ENCODE measurements at regions not wholly inside any gene's neighbourhood (a gene's known extent, or its start where the extent isn't known, plus 50 kb on each side); places are given as distances from the start of the nearest gene placed in this dataset.
"Not testable (repeated sequence)": the region's sequence is repeated elsewhere in the genome, so short reads cannot be mapped to it uniquely, and the experiment has no call there.

DNA sequence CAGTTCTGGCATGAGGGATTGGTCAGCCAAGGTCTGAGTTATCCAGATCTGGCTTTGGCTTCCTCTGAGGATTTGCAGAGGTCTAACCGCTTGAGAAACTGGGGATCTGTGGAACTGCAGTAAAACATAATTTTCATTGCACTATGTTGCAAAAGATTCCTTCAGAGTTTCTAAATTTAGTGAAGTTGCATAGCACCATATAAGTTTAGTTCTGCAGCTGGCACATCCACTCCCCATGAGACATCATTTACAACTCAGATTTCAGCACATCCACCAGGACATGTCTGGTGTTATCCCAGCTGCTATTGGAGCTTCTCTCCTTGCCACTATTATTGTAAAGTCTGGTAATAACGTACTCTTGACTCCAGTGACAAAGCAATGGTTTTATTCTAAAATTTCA, 181.5 kb downstream of the CWF19L2 start:
- Mint-ChIP-seq H3K4me3 (no peak overlapping the region), H3K9me3 (peaks cover 17 to 37% of the 10 kb centered on the region in 2 donors), H3K27me3 (no peaks in the 10 kb centered on the region), H3K4me1 (no peaks in the 10 kb centered on the region), H3K27ac (no peak overlapping the region)
- DNase-seq (no peak), ATAC-seq (no peak)

DNA sequence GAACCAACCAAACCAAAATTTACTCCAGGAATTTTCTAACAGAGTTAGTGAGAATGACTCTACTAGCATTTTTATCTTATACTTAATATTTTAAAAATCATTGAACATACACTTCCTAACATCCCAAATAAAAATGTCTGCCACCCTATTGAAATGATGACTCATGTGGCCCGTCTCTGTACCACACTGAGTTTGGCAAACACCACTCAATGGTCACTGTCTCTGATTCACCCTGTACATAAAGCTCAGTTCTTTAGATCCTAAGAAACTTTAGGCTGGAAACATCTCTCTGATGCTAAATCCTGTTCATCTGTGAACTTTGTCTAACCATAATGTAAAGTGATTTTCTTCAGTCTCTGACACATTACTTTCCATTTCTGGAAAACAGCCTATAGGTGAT, 182.0 kb downstream of the CWF19L2 start:
- H3K27ac Mint-ChIP-seq = no peak overlapping the region
- no peak overlapping the region for H3K4me3 Mint-ChIP-seq
- H3K9me3 Mint-ChIP-seq = peaks cover 17 to 37% of the 10 kb centered on the region in 2 donors
- no peak for DNase-seq
- ATAC-seq = no peak
- H3K27me3 Mint-ChIP-seq = no peaks in the 10 kb centered on the region
- H3K4me1 Mint-ChIP-seq = no peaks in the 10 kb centered on the region

DNA sequence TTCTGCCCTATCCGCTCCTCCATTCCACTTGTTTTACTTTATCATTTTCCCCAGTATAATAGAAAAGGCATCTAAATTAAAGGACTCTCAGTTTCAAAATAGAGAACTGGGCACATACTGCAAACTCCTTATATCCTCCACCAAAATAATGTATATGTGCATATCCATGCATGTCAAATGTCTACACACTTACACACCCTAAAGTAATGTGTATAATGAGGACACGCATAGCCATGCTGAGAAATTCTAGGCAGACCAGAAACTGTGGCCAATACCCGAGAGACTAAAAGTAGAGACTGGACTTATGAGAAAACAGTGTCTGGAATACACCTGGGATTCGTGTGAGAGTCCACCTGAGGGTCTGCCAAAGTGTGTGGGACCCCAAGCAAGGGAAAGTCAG, 183.5 kb downstream of the CWF19L2 start:
- Mint-ChIP-seq H3K4me3 (no peak overlapping the region), H3K27ac (no peak overlapping the region), H3K27me3 (no peaks in the 10 kb centered on the region), H3K9me3 (peaks cover 17 to 28% of the 10 kb centered on the region in 2 donors), H3K4me1 (no peaks in the 10 kb centered on the region)
- ATAC-seq (no peak), DNase-seq (no peak)

DNA sequence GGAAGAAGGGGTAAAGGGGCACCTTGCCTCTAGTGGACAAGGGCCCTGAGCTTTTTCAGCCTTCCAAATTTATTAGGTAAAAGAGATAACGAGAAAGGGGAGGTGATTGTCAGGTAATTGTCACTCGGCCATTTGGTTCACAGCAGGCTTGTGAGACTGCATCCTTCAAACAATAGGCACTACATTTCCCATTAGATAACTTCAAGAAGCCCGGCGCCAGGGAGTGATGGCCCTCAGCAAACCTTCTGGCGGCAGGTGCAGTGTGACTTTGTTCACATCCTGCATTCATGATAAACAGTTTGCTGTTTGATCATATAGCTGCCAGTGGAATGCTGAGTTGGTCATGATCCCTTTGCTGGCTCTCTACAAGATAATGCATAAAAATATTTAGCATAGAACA, 185.1 kb downstream of the CWF19L2 start:
- Mint-ChIP-seq H3K9me3 (peaks cover 9 to 15% of the 10 kb centered on the region in 2 donors), H3K4me3 (no peak overlapping the region), H3K27me3 (no peaks in the 10 kb centered on the region), H3K4me1 (no peaks in the 10 kb centered on the region), H3K27ac (no peak overlapping the region)
- ATAC-seq (no peak), DNase-seq (no peak)

DNA sequence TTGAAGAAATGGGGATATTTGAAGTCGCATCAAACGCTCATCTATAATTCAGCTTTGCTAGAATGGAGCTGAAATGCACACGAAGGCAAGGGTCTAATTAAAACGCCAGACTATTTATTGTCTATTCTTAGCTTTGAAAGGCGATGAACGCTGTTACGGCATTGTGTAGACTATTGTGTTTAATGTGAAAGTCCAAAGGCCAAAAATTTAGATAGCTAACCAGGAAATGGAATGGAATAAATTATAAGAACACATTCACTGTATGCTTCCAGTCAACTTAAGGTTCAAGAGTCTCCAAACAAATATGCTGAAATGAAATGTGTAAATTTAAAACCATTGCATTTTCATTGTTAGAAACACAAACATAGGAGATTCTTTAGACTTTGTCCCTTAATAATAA, 186.2 kb downstream of the CWF19L2 start:
- DNase-seq = no peak
- Mint-ChIP-seq H3K9me3 (peaks cover 5 to 8% of the 10 kb centered on the region in 2 donors), H3K4me3 (no peak overlapping the region), H3K4me1 (no peaks in the 10 kb centered on the region), H3K27me3 (no peaks in the 10 kb centered on the region), H3K27ac (no peak overlapping the region)
- no peak for ATAC-seq

DNA sequence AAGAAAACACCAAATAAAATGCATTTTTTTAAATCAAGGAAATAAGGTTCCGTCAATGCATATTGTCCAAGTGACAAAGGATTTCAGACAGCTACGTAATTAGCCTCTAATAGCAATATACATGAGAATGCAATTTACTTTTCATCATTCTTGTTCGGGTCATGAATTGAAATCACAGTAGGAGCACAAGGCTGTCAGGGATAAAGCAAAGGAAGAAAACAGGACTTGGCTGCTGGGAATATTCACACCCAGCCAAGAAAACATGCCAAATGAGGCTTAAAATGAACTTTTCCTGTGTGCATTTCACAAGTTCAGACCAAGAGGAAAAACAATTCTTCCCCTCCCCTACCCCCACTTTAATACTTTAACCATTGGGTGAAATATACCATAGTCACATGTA, 188.6 kb downstream of the CWF19L2 start:
- no peak overlapping the region for H3K27ac Mint-ChIP-seq
- DNase-seq = no peak
- no peak overlapping the region for H3K4me3 Mint-ChIP-seq
- H3K4me1 Mint-ChIP-seq = no peaks in the 10 kb centered on the region
- peaks cover 5 to 7% of the 10 kb centered on the region in 2 donors for H3K9me3 Mint-ChIP-seq
- H3K27me3 Mint-ChIP-seq = no peaks in the 10 kb centered on the region
- ATAC-seq = no peak

DNA sequence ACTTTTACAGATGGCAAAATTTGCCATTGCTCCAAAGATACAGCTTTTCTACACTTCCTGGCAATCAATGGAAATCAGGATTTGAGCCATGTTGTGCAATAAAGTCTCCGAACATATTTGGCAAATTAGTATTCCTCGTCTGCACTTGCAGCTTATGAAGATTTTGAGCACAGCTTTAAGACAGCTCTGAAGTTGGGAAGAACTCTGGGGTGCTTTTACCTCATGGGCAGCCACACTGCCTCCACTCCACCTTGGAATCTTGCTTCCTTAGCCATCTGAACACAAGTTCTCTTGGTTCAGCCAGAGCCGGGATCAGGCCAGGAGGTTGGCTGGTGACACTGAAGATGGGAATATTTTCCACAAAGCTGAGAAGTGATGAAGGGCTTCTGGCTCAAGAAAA, 191.2 kb downstream of the CWF19L2 start:
- no peaks in the 10 kb centered on the region for H3K9me3 Mint-ChIP-seq
- DNase-seq = no peak
- H3K4me1 Mint-ChIP-seq = no peaks in the 10 kb centered on the region
- H3K4me3 Mint-ChIP-seq = no peak overlapping the region
- H3K27me3 Mint-ChIP-seq = no peaks in the 10 kb centered on the region
- no peak overlapping the region for H3K27ac Mint-ChIP-seq
- ATAC-seq = no peak

DNA sequence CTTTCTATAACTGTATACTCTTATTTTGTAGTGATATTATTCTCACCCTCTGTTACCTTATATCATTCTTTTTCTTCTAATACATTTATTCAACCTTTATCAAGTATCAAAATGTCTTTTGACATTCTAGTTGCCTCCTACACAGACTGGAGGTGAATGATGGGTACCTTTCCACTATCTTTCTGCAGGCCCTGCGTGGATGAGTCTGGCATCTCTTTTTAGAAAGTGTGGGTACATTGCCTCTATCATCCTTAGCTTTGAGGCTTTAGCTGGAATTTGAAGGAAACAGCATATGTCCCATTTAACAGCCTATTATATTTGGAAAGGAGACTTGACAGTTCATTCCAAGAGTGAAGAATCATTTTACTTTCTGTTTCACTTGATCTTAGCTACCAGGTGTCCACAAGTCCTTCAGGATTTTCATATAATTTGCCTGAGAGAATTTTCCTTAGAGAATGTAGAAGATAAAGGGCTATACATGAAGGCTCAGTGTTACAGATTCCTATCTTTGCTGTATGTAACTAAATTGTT, 192.0 kb downstream of the CWF19L2 start:
- H3K27ac Mint-ChIP-seq = no peak overlapping the region
- no peaks in the 10 kb centered on the region for H3K9me3 Mint-ChIP-seq
- ATAC-seq (no peak), DNase-seq (no peak)
- no peak overlapping the region for H3K4me3 Mint-ChIP-seq
- H3K27me3 Mint-ChIP-seq = peaks cover 2% of the 10 kb centered on the region
- H3K4me1 Mint-ChIP-seq = no peaks in the 10 kb centered on the region

DNA sequence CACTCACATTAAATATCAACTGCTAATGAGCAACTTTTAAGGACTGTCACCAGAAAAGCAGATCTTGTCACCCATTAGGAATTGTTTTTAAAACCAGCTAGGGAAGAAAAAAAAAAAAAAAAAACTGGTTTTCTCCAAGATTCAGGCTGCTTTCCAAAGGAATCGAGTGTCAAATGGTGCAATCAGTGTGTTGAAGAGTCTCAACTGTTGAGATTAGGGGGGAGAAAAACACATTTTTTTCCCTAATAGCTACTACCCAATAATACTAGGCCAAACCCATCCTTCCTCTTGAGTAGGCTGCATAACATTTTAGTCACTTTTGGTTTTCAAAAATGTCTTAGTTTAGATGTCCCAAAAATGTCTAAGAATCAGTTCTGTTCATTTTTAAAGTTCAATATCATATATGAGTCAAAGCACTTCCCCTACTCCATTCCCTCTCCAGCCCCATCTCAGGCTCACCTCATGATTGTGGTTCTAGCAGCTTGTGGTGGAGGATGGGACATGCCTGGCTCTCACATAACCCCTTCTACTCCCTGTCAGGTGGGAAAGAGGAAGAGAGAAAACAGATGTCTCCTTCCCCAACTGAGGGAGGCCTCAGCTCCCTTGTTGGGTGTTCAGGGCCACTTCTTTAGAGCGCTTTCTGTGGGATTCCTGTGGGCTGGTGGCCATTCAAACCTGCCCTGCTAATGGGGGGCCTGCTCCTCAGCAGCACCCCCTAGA, 193.6 kb downstream of the CWF19L2 start:
- H3K4me3 Mint-ChIP-seq = no peak overlapping the region
- no peak overlapping the region for H3K27ac Mint-ChIP-seq
- H3K9me3 Mint-ChIP-seq = no peaks in the 10 kb centered on the region
- DNase-seq (no peak), ATAC-seq (no peak)
- H3K27me3 Mint-ChIP-seq = peaks cover 11% of the 10 kb centered on the region
- H3K4me1 Mint-ChIP-seq = no peaks in the 10 kb centered on the region

DNA sequence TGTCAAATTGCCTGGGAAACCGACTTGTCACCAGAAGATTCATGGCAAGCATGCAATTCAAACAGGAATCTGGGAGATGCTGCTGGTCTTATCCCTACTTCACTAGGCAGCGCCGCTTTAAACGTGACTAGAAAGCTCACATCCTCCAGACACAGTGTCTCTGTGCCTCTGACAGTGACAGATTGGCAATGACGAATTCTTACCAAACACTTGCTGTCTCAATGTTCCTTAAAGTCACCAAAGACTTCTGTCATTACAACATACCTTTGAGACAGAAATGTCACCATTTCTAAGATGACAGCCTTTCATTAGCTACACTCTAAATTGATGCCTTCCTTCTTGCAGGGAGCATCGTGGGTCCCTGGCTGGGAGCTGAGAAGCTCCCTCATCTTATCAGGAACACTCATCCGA, 197.8 kb downstream of the CWF19L2 start:
- no peak for ATAC-seq
- peaks cover 24% of the 10 kb centered on the region for H3K27me3 Mint-ChIP-seq
- no peak overlapping the region for H3K4me3 Mint-ChIP-seq

DNA sequence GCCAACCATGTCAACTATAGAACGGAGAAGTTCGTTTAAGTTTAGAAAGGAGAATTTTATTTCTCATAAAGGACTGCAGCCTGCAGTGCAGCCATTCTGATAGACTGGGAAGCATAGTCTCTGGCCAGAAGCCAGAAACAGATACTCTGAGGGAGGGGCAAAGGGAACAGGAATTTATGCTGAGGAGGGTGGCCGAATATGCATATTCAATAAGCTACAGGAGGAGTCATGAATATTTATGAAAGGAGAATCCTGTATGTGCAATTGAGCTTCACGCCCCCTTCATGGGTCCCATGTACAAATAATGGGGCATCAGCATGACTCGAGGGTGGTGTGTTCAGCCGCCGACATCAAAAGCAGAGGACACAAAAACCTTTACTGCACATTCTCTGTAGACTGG, 199.9 kb downstream of the CWF19L2 start:
- Mint-ChIP-seq H3K9me3 (no peaks in the 10 kb centered on the region), H3K27me3 (peaks cover 34% of the 10 kb centered on the region), H3K4me1 (no peaks in the 10 kb centered on the region), H3K4me3 (no peak overlapping the region), H3K27ac (no peak overlapping the region)
- DNase-seq (no peak), ATAC-seq (no peak)

More for the DNA sequence above, 197.8 kb downstream of the CWF19L2 start:
- Mint-ChIP-seq H3K4me1 (no peaks in the 10 kb centered on the region), H3K9me3 (no peaks in the 10 kb centered on the region), H3K27ac (no peak overlapping the region)
- no peak for DNase-seq

DNA sequence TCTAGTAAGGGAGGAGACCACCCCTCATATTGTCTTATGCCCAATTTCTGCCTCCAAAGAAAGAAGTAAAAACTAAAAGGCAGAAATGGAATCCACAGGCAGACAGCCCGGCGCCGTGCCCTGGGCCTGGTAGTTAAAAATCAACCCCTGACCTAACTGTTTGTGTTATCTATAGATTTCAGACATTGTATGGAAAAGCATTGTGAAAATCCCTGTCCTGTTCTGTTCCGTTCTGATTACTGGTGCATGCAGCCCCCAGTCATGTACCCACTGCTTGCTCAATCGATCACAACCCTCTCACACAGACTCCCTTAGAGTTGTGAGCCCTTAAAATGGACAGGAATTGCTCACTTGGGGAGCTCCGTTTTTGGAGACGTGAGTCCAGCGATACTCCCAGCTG, 204.0 kb downstream of the CWF19L2 start:
- not testable (repeated sequence) for H3K27ac Mint-ChIP-seq, ATAC-seq, H3K4me1 Mint-ChIP-seq, H3K4me3 Mint-ChIP-seq, DNase-seq, H3K9me3 Mint-ChIP-seq
- peaks cover 24% of the 10 kb centered on the region for H3K27me3 Mint-ChIP-seq

DNA sequence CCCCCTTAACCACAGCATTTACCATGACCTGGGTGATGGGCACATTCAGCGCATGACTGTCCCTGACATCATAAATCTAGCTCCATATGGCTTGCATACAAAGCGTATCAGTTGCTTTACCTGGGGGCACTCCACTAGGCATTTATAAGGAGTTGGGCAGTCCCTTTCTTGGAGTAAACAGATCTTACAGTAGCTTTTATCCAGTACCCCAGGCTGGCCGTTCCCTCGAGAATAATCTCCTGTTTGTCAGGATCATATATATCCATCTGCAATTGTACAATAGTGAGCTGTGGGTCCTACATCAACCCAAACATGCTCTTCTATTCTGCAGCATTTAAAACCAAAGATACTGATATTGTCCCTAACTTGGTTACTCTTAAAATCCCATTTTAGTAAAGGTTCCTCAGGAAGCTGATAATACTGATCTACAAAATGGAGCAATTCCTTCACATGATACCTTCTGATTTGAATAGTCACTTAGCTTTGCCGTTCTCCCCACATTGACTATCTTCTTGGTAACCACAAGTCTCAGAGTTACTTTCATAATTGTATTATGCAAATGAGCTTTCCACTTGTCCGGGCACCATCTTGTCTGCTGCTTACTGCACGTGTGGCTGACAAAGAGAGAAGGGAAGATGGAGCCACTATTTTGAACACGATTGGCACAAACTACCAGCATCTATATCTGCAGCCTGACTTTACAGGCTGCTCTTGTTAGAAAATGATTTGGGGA, 205.0 kb downstream of the CWF19L2 start:
- H3K4me1 Mint-ChIP-seq = no peaks in the 10 kb centered on the region
- no peak for DNase-seq
- H3K4me3 Mint-ChIP-seq = no peak overlapping the region
- H3K27ac Mint-ChIP-seq = no peak overlapping the region
- no peak for ATAC-seq
- H3K27me3 Mint-ChIP-seq = peaks cover 18% of the 10 kb centered on the region
- H3K9me3 Mint-ChIP-seq = no peaks in the 10 kb centered on the region

DNA sequence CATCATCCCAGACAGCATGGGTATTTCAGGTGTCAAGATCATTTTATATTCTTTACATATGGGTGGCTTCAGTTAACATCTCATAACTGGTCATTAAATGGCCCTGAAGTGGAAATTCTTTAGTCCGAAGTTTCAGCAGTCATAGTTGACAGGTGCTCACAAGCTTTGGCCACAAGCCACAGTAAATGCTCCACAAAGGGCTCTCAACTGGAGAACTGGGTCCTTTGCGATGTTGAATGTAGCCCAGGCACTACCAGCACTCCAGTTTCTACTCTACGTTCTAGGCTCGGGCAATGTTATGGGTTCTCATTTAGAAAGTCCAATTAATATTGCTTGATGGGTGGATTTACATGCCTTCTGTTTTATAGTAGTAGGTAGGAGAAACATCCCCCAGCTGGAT, 206.3 kb downstream of the CWF19L2 start:
- Mint-ChIP-seq H3K27me3 (peaks cover 11% of the 10 kb centered on the region), H3K9me3 (no peaks in the 10 kb centered on the region), H3K27ac (no peak overlapping the region), H3K4me1 (no peaks in the 10 kb centered on the region), H3K4me3 (no peak overlapping the region)
- no peak for DNase-seq
- no peak for ATAC-seq

DNA sequence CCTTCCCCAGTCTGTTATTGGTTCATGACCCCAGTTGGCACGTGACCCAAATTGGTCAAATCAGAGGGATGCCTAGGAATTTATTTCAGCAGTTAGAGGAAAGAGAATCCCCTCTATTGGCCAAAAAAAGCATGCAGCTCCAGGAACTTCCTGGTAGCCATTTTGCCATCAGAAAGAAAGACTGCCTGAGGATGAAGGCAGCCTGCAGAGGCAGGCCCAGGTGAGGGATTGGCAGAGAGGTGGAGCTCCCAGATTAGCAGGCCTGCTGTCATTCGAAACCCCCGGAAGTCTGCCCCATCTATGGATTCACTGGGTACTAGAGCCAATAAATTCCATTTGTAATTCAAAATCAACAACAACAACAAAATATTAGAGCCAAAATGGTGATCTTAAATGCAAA, 207.6 kb downstream of the CWF19L2 start:
- H3K27me3 Mint-ChIP-seq = peaks cover 11% of the 10 kb centered on the region
- H3K4me3 Mint-ChIP-seq = no peak overlapping the region
- H3K27ac Mint-ChIP-seq = no peak overlapping the region
- no peaks in the 10 kb centered on the region for H3K4me1 Mint-ChIP-seq
- no peaks in the 10 kb centered on the region for H3K9me3 Mint-ChIP-seq
- no peak for DNase-seq
- ATAC-seq = no peak

DNA sequence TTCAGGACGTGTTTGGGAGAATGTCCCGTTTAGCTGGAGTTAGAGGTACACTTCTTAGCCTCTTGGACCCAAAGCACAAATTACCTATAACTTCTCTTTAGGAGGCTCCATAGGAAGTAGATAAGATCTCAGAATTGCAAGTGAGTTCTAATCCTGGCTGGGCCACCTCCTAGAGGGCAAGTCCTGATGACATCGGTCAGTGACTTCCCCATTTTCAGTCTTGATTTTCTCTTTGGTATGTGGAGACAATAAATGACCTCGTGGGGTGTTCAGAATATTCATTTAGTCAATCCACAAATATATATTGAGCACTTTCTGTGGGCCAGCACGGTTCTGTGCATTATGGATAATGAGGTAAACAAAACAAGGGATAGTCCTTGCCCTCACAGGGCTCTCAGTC, 208.6 kb downstream of the CWF19L2 start:
- no peak for ATAC-seq
- no peaks in the 10 kb centered on the region for H3K4me1 Mint-ChIP-seq
- H3K27ac Mint-ChIP-seq = no peak overlapping the region
- no peak overlapping the region for H3K4me3 Mint-ChIP-seq
- peaks cover 9% of the 10 kb centered on the region for H3K27me3 Mint-ChIP-seq
- DNase-seq = no peak
- H3K9me3 Mint-ChIP-seq = no peaks in the 10 kb centered on the region
